BE2C (cell line): ENCODE measurements at regions not wholly inside any gene's neighbourhood (a gene's known extent, or its start where the extent isn't known, plus 50 kb on each side); places are given as distances from the start of the nearest gene placed in this dataset.

ENCODE experiments used
- DNase-seq: peaks from one replicate; pipeline ENCODE4 v3.0.0-alpha.2; 2020
- H3K27me3 ChIP-seq: fragments of 250-450 bp; sonication (Bioruptor Pico); 2 replicates; pipeline ENCODE4 v1.5.1; 2020; ENCODE audit warnings: mild to moderate bottlenecking
- H3K36me3 ChIP-seq: fragments of 250-450 bp; sonication (Bioruptor Pico); 2 replicates; pipeline ENCODE4 v1.5.1; 2020; ENCODE audit warnings: mild to moderate bottlenecking
- H3K4me1 ChIP-seq: fragments of 250-450 bp; sonication (Bioruptor Pico); 2 replicates; pipeline ENCODE4 v1.5.1; 2020
- H3K4me3 ChIP-seq: 2 replicates; pipeline ENCODE4 v1.5.1; 2011; ENCODE audit warnings: low read depth, low read length
- H3K9me3 ChIP-seq: fragments of 250-450 bp; sonication (Bioruptor Pico); 2 replicates; pipeline ENCODE4 v1.5.1; 2020
- CTCF ChIP-seq: IDR thresholded peaks from 2 replicates; pipeline ENCODE4 v1.5.1; 2012; ENCODE audit warnings: mild to moderate bottlenecking, low read depth, low read length

GRCh38 chr9:113721856-113722255 lies 154.3 kb upstream of the ZNF618 start:
- DNase-seq = no peak

GRCh38 chr9:113724202-113724601 lies 151.9 kb upstream of the ZNF618 start:
- TF ChIP-seq CTCF = no peak
- Histone ChIP-seq H3K36me3 (no peaks in the 10 kb centered on the region), H3K27me3 (no peaks in the 10 kb centered on the region), H3K4me1 (no peaks in the 10 kb centered on the region), H3K4me3 (no peak overlapping the region), H3K9me3 (no peaks in the 10 kb centered on the region)
- DNase-seq = no peak

More at GRCh38 chr9:113721856-113722255, 154.3 kb upstream of the ZNF618 start:
- no peaks in the 10 kb centered on the region; the same call in 1 of the 2 replicates for H3K27me3 ChIP-seq
- no peaks in the 10 kb centered on the region for H3K9me3 ChIP-seq
- H3K36me3 ChIP-seq = no peaks in the 10 kb centered on the region
- TF ChIP-seq CTCF = no peak
- no peaks in the 10 kb centered on the region for H3K4me1 ChIP-seq
- H3K4me3 ChIP-seq = no peak overlapping the region

- peaks cover 3% of the 10 kb centered on the region; the same call in 1 of the 2 replicates for H3K27me3 ChIP-seq
- no peak for TF ChIP-seq CTCF
- H3K9me3 ChIP-seq = no peaks in the 10 kb centered on the region; the same call in 1 of the 2 replicates
- no peaks in the 10 kb centered on the region for H3K36me3 ChIP-seq
- H3K4me1 ChIP-seq = no peaks in the 10 kb centered on the region
- H3K4me3 ChIP-seq = no peak overlapping the region
- DNase-seq = no peak
Observed at GRCh38 chr9:113728989-113729388, 147.1 kb upstream of the ZNF618 start.

GRCh38 chr9:113734826-113735225 lies 141.3 kb upstream of the ZNF618 start:
- Histone ChIP-seq H3K9me3 (no peaks in the 10 kb centered on the region; the same call in 1 of the 2 replicates), H3K4me1 (no peaks in the 10 kb centered on the region), H3K4me3 (no peak overlapping the region), H3K27me3 (peaks cover 3% of the 10 kb centered on the region; the same call in 1 of the 2 replicates), H3K36me3 (no peaks in the 10 kb centered on the region)
- no peak for TF ChIP-seq CTCF
- DNase-seq = no peak

GRCh38 chr9:113737517-113738271 lies 138.4 kb upstream of the ZNF618 start:
- TF ChIP-seq CTCF = peak; percentile 95
- peak; percentile 66 for DNase-seq

GRCh38 chr9:113738496-113738892 lies 137.6 kb upstream of the ZNF618 start:
- Histone ChIP-seq H3K4me1 (no peaks in the 10 kb centered on the region), H3K4me3 (no peak overlapping the region), H3K9me3 (no peaks in the 10 kb centered on the region), H3K36me3 (no peaks in the 10 kb centered on the region), H3K27me3 (no peaks in the 10 kb centered on the region)
- DNase-seq = no peak
- no peak for TF ChIP-seq CTCF

More at GRCh38 chr9:113737517-113738271, 138.4 kb upstream of the ZNF618 start:
- H3K4me3 ChIP-seq = no peak overlapping the region
- no peaks in the 10 kb centered on the region for H3K27me3 ChIP-seq
- H3K9me3 ChIP-seq = no peaks in the 10 kb centered on the region
- no peaks in the 10 kb centered on the region for H3K36me3 ChIP-seq
- no peaks in the 10 kb centered on the region for H3K4me1 ChIP-seq
